Keratinocyte (primary cell): ENCODE measurements at regions not wholly inside any gene's neighbourhood (a gene's known extent, or its start where the extent isn't known, plus 50 kb on each side); places are given as distances from the start of the nearest gene placed in this dataset.

Experiments
- EZH2 ChIP-seq: IDR thresholded peaks from one replicate; pipeline ENCODE4 v1.6.1; 2012; ENCODE audit warnings: inconsistent platforms, mild to moderate bottlenecking, low read length, moderate library complexity
- TF ChIP-seq, protein P1 (sequence below), 3 experiments: IDR thresholded peaks in 1 of 3; conservative IDR thresholded peaks in 1 of 3; optimal IDR thresholded peaks in 1 of 3; 2 replicates in 2 of 3; 3 replicates in 1 of 3; pipeline versions ENCODE3 to v1.5.1; 2011; ENCODE audit warnings: low read length in 3 of 3, mild to moderate bottlenecking in 3 of 3, moderate library complexity in 2 of 3, control low read depth in 1 of 3, inconsistent platforms in 1 of 3; ENCODE audit not compliant: insufficient read depth in 2 of 3; ENCODE audit errors: extremely low read depth in 1 of 3

DNA sequence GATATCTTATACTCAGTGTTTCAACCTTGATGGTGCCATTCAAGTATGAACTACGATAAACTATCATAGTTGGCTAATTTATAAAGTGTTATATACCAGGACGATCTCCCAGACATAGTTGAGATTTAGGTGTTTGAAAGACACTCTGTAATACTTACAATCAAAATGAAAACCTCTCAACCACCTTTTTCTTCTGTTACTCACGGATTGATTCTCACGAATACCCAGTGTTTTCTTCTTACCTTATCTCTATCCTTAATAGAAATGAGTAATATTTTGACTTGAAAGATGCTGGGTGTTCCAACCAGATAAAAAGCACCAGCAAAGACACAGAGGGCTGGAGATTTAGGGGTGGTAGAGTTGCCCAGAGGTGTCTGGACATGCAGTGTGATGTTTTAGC, 169.9 kb downstream of the PTCSC3 start:
- TF ChIP-seq, protein P1, sequence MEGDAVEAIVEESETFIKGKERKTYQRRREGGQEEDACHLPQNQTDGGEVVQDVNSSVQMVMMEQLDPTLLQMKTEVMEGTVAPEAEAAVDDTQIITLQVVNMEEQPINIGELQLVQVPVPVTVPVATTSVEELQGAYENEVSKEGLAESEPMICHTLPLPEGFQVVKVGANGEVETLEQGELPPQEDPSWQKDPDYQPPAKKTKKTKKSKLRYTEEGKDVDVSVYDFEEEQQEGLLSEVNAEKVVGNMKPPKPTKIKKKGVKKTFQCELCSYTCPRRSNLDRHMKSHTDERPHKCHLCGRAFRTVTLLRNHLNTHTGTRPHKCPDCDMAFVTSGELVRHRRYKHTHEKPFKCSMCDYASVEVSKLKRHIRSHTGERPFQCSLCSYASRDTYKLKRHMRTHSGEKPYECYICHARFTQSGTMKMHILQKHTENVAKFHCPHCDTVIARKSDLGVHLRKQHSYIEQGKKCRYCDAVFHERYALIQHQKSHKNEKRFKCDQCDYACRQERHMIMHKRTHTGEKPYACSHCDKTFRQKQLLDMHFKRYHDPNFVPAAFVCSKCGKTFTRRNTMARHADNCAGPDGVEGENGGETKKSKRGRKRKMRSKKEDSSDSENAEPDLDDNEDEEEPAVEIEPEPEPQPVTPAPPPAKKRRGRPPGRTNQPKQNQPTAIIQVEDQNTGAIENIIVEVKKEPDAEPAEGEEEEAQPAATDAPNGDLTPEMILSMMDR (optimal IDR thresholded peaks at IDR 0.05 in 1 of 3, IDR thresholded peaks at IDR 0.05 in 1 of 3, conservative IDR thresholded peaks at IDR 0.05 in 1 of 3; ENCODE audit: extremely low read depth in 1 of 3, insufficient read depth in 2 of 3, low read length in 3 of 3) = no peak
- TF ChIP-seq EZH2 = no peak
